WTC11 (cell line): ENCODE measurements at regions not wholly inside any gene's neighbourhood (a gene's known extent, or its start where the extent isn't known, plus 50 kb on each side); places are given as distances from the start of the nearest gene placed in this dataset.

Source experiments
- ATAC-seq: fragments of 200-7000 bp; cut with Tn5 transposase; 2 replicates; pipeline ENCODE4 v1.10.0; 2021; ENCODE audit warnings: mild to moderate bottlenecking, moderate library complexity
- CTCF ChIA-PET: fragments of 300-600 bp; sonication (Branson Sonifier 250); formaldehyde crosslinking; loops from one replicate; lab custom pipeline; 2021; ENCODE audit warnings: antibody characterized with exemption; lab: Charles Lee
- POLR2A ChIA-PET: fragments of 350-600 bp; sonication (Branson Sonifier 250); formaldehyde crosslinking; loops from one replicate; lab custom pipeline; 2021; ENCODE audit warnings: antibody characterized with exemption; lab: Charles Lee
- DNase-seq: peaks from one replicate; pipeline ENCODE4 v3.0.0; 2021; ENCODE audit warnings: low spot score
- H3K27ac Mint-ChIP-seq: 2 replicates; pipeline ENCODE4 v1.8.0; 2021; ENCODE audit warnings: mixed read lengths
- H3K27me3 Mint-ChIP-seq: 2 replicates; pipeline ENCODE4 v1.8.0; 2021; ENCODE audit warnings: low read depth, mild to moderate bottlenecking, moderate library complexity, mixed read lengths
- H3K36me3 Mint-ChIP-seq: 2 replicates; pipeline ENCODE4 v1.8.0; 2021; ENCODE audit warnings: mixed read lengths
- H3K4me1 Mint-ChIP-seq: 2 replicates; pipeline ENCODE4 v1.8.0; 2022; ENCODE audit warnings: mixed read lengths
- H3K4me3 Mint-ChIP-seq: 2 replicates; pipeline ENCODE4 v1.8.0; 2021; ENCODE audit warnings: mild to moderate bottlenecking, moderate library complexity, mixed read lengths
- H3K9me3 Mint-ChIP-seq: 2 replicates; pipeline ENCODE4 v1.8.0; 2021; ENCODE audit warnings: mixed read lengths
- ARID4B ChIP-seq: sonication (generic); formaldehyde crosslinking; IDR thresholded peaks from 2 replicates; pipeline ENCODE4 v1.8.0; 2023; ENCODE audit warnings: missing genetic modification reagents, mild to moderate bottlenecking, borderline replicate concordance
- CBFB ChIP-seq: sonication (generic); formaldehyde crosslinking; IDR thresholded peaks from 2 replicates; pipeline ENCODE4 v1.8.1; 2022; ENCODE audit warnings: mild to moderate bottlenecking, low read depth, missing genetic modification reagents
- CREB1 ChIP-seq: sonication (generic); formaldehyde crosslinking; IDR thresholded peaks from 2 replicates; pipeline ENCODE4 v1.8.0; 2023; ENCODE audit warnings: mild to moderate bottlenecking, missing genetic modification reagents
- CREM ChIP-seq: sonication (generic); formaldehyde crosslinking; IDR thresholded peaks from 2 replicates; pipeline ENCODE4 v1.8.1; 2022; ENCODE audit warnings: mild to moderate bottlenecking, missing genetic modification reagents, moderate library complexity
- ELF4 ChIP-seq: sonication (generic); formaldehyde crosslinking; IDR thresholded peaks from 2 replicates; pipeline ENCODE4 v1.8.1; 2022; ENCODE audit warnings: low read depth, mild to moderate bottlenecking, moderate library complexity, missing genetic modification reagents
- EMX1 ChIP-seq: fragments of 250-450 bp; sonication (Bioruptor Pico); IDR thresholded peaks from 2 replicates; pipeline ENCODE4 v1.8.0; 2021; ENCODE audit warnings: mild to moderate bottlenecking
- FOXP4 ChIP-seq: sonication (generic); formaldehyde crosslinking; IDR thresholded peaks from 2 replicates; pipeline ENCODE4 v1.8.0; 2022; ENCODE audit warnings: mild to moderate bottlenecking, missing genetic modification reagents
- GRHL2 ChIP-seq: fragments of 250-450 bp; sonication (Bioruptor Pico); IDR thresholded peaks from 2 replicates; pipeline ENCODE4 v1.8.0; 2022; ENCODE audit warnings: mild to moderate bottlenecking, moderate library complexity; ENCODE audit not compliant: insufficient replicate concordance, severe bottlenecking
- HMGXB4 ChIP-seq: sonication (generic); formaldehyde crosslinking; IDR thresholded peaks from 2 replicates; pipeline ENCODE4 v1.8.1; 2023; ENCODE audit warnings: mild to moderate bottlenecking, moderate library complexity, missing genetic modification reagents
- IRF1 ChIP-seq: sonication (generic); formaldehyde crosslinking; IDR thresholded peaks from 2 replicates; pipeline ENCODE4 v1.8.0; 2023; ENCODE audit warnings: missing genetic modification reagents
- JAZF1 ChIP-seq: fragments of 250-450 bp; sonication (Bioruptor Pico); IDR thresholded peaks from 2 replicates; pipeline ENCODE4 v1.9.0; 2021; ENCODE audit warnings: moderate library complexity, mild to moderate bottlenecking, inconsistent platforms
- MAX ChIP-seq: sonication (generic); formaldehyde crosslinking; IDR thresholded peaks from 2 replicates; pipeline ENCODE4 v1.8.0; 2022; ENCODE audit warnings: mild to moderate bottlenecking, missing genetic modification reagents
- MXD4 ChIP-seq: fragments of 250-450 bp; sonication (Bioruptor Pico); IDR thresholded peaks from 2 replicates; pipeline ENCODE4 v1.8.0; 2021; ENCODE audit warnings: mild to moderate bottlenecking, moderate library complexity, borderline replicate concordance
- MYBL2 ChIP-seq: sonication (generic); formaldehyde crosslinking; IDR thresholded peaks from 2 replicates; pipeline ENCODE4 v1.8.1; 2023; ENCODE audit warnings: mild to moderate bottlenecking, moderate library complexity, missing genetic modification reagents
- NR2C2 ChIP-seq: sonication (generic); formaldehyde crosslinking; IDR thresholded peaks from 2 replicates; pipeline ENCODE4 v1.8.0; 2022; ENCODE audit warnings: mild to moderate bottlenecking, missing genetic modification reagents
- SOX15 ChIP-seq: fragments of 250-450 bp; sonication (Bioruptor Pico); IDR thresholded peaks from 2 replicates; pipeline ENCODE4 v1.9.0; 2021; ENCODE audit warnings: mild to moderate bottlenecking
- TEAD1 ChIP-seq: sonication (generic); formaldehyde crosslinking; IDR thresholded peaks from 2 replicates; pipeline ENCODE4 v1.8.0; 2022; ENCODE audit warnings: mild to moderate bottlenecking, missing genetic modification reagents
- TEAD4 ChIP-seq: sonication (generic); formaldehyde crosslinking; IDR thresholded peaks from 2 replicates; pipeline ENCODE4 v1.8.0; 2022; ENCODE audit warnings: mild to moderate bottlenecking, missing genetic modification reagents
- ZNF281 ChIP-seq: sonication (generic); formaldehyde crosslinking; IDR thresholded peaks from 2 replicates; pipeline ENCODE4 v1.8.0; 2023; ENCODE audit warnings: mild to moderate bottlenecking, missing genetic modification reagents
- ZNF317 ChIP-seq: sonication (generic); formaldehyde crosslinking; IDR thresholded peaks from 2 replicates; pipeline ENCODE4 v1.8.1; 2023; ENCODE audit warnings: low read depth, mild to moderate bottlenecking, moderate library complexity, missing genetic modification reagents, borderline replicate concordance
- ZNF396 ChIP-seq: fragments of 250-450 bp; sonication (Bioruptor Pico); IDR thresholded peaks from 2 replicates; pipeline ENCODE4 v1.8.0; 2021; ENCODE audit warnings: mild to moderate bottlenecking, moderate library complexity, borderline replicate concordance
- TF ChIP-seq, protein P1 (sequence below): sonication (generic); formaldehyde crosslinking; IDR thresholded peaks from 2 replicates; pipeline ENCODE4 v1.8.1; 2023; ENCODE audit warnings: mild to moderate bottlenecking, missing genetic modification reagents, moderate library complexity

DNA sequence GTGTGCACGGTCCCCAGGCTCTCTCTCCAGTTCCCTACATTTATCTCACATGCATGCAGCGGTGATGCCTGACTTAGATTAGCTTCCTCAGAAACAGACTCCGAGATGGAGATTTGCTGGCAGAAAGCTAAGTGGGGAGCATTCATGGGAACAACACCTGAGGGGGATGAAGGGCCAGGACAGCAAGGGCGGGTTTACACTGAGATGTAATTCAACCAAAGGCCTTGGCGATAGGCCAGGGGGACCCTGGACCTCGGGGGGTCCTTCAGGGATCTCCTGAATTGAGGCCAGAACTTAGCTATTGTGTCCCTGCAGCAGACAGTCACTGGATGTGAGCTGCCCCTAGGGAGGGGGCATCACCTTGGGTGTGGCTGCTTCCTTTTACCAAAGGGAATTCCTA is 246.1 kb upstream of the CSF3R start:
- H3K9me3 Mint-ChIP-seq = no peaks in the 10 kb centered on the region
- no peak overlapping the region for H3K4me3 Mint-ChIP-seq
- H3K27me3 Mint-ChIP-seq = peaks cover 3% of the 10 kb centered on the region
- ChIA-PET POLR2A (no interaction called here), CTCF (interaction anchor here (0.7 kb wide), 1 partner anchor 139 kb away, joined by 4 read pairs; no protein-coding TSS in a partner anchor)
- H3K4me1 Mint-ChIP-seq = peaks cover 22% of the 10 kb centered on the region
- no peak for TF ChIP-seq IRF1 (CRISPR knock-in tag)
- no peak for TF ChIP-seq CREB1 (CRISPR knock-in tag)
- TF ChIP-seq JAZF1 = no peak
- no peak for TF ChIP-seq CBFB
- H3K36me3 Mint-ChIP-seq = no peaks in the 10 kb centered on the region
- DNase-seq (no peak), ATAC-seq (no peak)
- no peak overlapping the region for H3K27ac Mint-ChIP-seq

GRCh38 chr1:36728051-36728450 is 245.3 kb upstream of the CSF3R start:
- CTCF ChIA-PET = no interaction called here
- TF ChIP-seq ARID4B (CRISPR knock-in tag) = no peak
- no peak for TF ChIP-seq GRHL2
- no peak for TF ChIP-seq MXD4
- TF ChIP-seq ZNF281 = no peak
- TF ChIP-seq ZNF396 (CRISPR knock-in tag) = no peak
- TF ChIP-seq TEAD4 = no peak
- no peak for TF ChIP-seq HMGXB4
- no peak for TF ChIP-seq MAX
- TF ChIP-seq TEAD1 (CRISPR knock-in tag) = no peak
- no peak for TF ChIP-seq ELF4 (CRISPR knock-in tag)
- no peak for TF ChIP-seq SOX15 (CRISPR knock-in tag)
- TF ChIP-seq NR2C2 (CRISPR knock-in tag) = no peak
- TF ChIP-seq, protein P1, sequence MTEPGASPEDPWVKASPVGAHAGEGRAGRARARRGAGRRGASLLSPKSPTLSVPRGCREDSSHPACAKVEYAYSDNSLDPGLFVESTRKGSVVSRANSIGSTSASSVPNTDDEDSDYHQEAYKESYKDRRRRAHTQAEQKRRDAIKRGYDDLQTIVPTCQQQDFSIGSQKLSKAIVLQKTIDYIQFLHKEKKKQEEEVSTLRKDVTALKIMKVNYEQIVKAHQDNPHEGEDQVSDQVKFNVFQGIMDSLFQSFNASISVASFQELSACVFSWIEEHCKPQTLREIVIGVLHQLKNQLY = no peak
- TF ChIP-seq CREM (CRISPR knock-in tag) = no peak
- TF ChIP-seq MYBL2 (CRISPR knock-in tag) = no peak
- no peak for TF ChIP-seq ZNF317 (CRISPR knock-in tag)
- TF ChIP-seq FOXP4 (CRISPR knock-in tag) = no peak
- no peak for TF ChIP-seq EMX1
- POLR2A ChIA-PET = no interaction called here
- no peaks in the 10 kb centered on the region for H3K36me3 Mint-ChIP-seq
- DNase-seq (no peak), ATAC-seq (no peak)
- no peak overlapping the region for H3K27ac Mint-ChIP-seq
- no peak overlapping the region for H3K4me3 Mint-ChIP-seq
- peaks cover 22% of the 10 kb centered on the region for H3K4me1 Mint-ChIP-seq
- H3K9me3 Mint-ChIP-seq = no peaks in the 10 kb centered on the region
- peaks cover 3% of the 10 kb centered on the region for H3K27me3 Mint-ChIP-seq
